ENCODE measurements at regions not wholly inside any gene's neighbourhood (a gene's known extent, or its start where the extent isn't known, plus 50 kb on each side); places are given as distances from the start of the nearest gene placed in this dataset.

GRCh38 chr3:23656199-23656598, 149.6 kb upstream of the UBE2E1 start:
- no peak overlapping the region for H3K4me3 ChIP-seq (ENCODE audit: low read depth, low read length)
- TF ChIP-seq CTCF (IDR thresholded peaks at IDR 0.05; ENCODE audit: control insufficient read depth, extremely low read depth, insufficient read depth): no peak
- no peak for DNase-seq (ENCODE audit: low read depth)

- H3K4me3 ChIP-seq (ENCODE audit: low read depth, low read length): no peak overlapping the region
- no peak for DNase-seq (ENCODE audit: low read depth)
- TF ChIP-seq CTCF (IDR thresholded peaks at IDR 0.05; ENCODE audit: control insufficient read depth, extremely low read depth, insufficient read depth): no peak
Measured at GRCh38 chr3:23656821-23657220, 148.9 kb upstream of the UBE2E1 start.

- no peak for DNase-seq (ENCODE audit: low read depth)
- no peak overlapping the region for H3K4me3 ChIP-seq (ENCODE audit: low read depth, low read length)
- TF ChIP-seq CTCF (IDR thresholded peaks at IDR 0.05; ENCODE audit: control insufficient read depth, extremely low read depth, insufficient read depth): no peak
Measured at GRCh38 chr3:23657647-23658046, 148.1 kb upstream of the UBE2E1 start.

- no peak for TF ChIP-seq CTCF (IDR thresholded peaks at IDR 0.05; ENCODE audit: control insufficient read depth, extremely low read depth, insufficient read depth)
- no peak overlapping the region for H3K4me3 ChIP-seq (ENCODE audit: low read depth, low read length)
- no peak for DNase-seq (ENCODE audit: low read depth)
Measured at GRCh38 chr3:23659274-23659673, 146.5 kb upstream of the UBE2E1 start.

DNA sequence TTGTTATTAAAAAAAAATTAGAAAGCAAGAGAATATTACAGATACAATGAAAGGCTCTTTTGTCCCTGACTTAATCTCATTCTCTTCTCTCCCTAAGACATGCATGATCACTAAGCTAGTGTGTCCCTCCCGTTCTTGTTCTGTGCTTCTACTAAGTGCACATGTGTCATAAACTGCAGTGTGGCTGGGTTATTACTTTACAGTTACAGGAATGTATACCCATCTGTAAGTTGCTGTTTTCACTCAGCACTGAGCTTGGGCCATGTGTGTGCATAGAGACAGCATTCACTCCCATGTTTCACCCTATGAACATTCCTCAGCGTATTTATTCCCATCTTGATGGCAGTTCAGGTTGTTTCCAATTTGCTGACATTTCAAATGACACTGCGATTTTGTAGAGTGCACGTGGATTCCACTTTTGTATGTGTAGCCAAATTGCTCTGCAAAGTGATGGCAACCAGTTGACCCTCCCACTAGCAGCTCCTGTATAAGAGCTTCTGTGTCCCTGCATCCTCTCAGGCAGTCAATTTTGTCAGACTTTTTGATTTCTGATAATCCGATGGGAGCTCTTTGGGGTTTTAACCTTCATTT, 145.8 kb upstream of the UBE2E1 start:
- no peak overlapping the region for H3K4me3 ChIP-seq (ENCODE audit: low read depth, low read length)
- no peak for TF ChIP-seq CTCF (IDR thresholded peaks at IDR 0.05; ENCODE audit: control insufficient read depth, extremely low read depth, insufficient read depth)
- DNase-seq (ENCODE audit: low read depth): no peak

DNA sequence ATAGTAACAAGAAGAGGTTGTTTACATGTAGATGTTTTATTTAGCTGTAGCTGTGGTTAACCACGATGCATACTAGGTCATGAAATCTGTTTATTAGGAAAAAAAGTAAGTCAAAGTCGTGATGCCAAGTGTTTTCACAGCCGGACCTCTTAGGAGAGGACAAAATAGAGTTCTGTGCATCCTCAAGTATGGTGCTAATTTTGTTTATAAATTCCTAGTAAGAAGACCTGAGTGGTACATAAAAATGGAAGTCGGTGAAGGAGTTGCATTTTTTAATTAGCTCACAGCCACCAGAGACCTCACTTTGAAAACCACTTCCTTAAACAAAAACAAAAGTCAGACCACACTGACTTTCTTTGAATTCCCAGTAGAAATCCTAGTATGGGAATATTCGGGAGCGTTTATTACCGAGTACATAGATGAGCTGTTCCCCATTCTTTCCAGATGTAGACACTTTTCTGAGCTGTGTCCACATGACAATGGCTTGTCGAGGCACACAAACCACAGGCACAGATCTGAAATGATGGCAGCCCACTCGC, 143.6 kb upstream of the UBE2E1 start:
- TF ChIP-seq CTCF (IDR thresholded peaks at IDR 0.05; ENCODE audit: control insufficient read depth, extremely low read depth, insufficient read depth): no peak
- no peak for DNase-seq (ENCODE audit: low read depth)
- no peak overlapping the region for H3K4me3 ChIP-seq (ENCODE audit: low read depth, low read length)

- DNase-seq (ENCODE audit: low read depth): no peak
- TF ChIP-seq CTCF (IDR thresholded peaks at IDR 0.05; ENCODE audit: control insufficient read depth, extremely low read depth, insufficient read depth): no peak
- H3K4me3 ChIP-seq (ENCODE audit: low read depth, low read length): no peak overlapping the region
Measured at GRCh38 chr3:23663246-23663645, 142.5 kb upstream of the UBE2E1 start.

Measured in LNCaP clone FGC (cell line).